Immature natural killer cell (primary cell): ENCODE measurements at regions not wholly inside any gene's neighbourhood (a gene's known extent, or its start where the extent isn't known, plus 50 kb on each side); places are given as distances from the start of the nearest gene placed in this dataset.
A peak's percentile ranks its signal among the peaks of the same experiment; 100 is the strongest.

Experiments used
- DNase-seq, 3 donors: peaks; one replicate each; pipeline ENCODE4 v3.0.0; 2022; ENCODE audit warnings: mixed read lengths in 1 of 3
- H3K27ac Mint-ChIP-seq, 6 donors: one replicate each; pipeline ENCODE4 v1.8.0; 2020; ENCODE audit warnings: mixed read lengths in 6 of 6, mild to moderate bottlenecking in 5 of 6, inconsistent platforms in 4 of 6, moderate library complexity in 3 of 6
- H3K27me3 Mint-ChIP-seq, 3 donors: one replicate each; pipeline ENCODE4 v1.8.0; 2020 to 2021; ENCODE audit warnings: low read depth in 3 of 3, mild to moderate bottlenecking in 3 of 3, mixed read lengths in 3 of 3, moderate library complexity in 3 of 3, inconsistent platforms in 1 of 3
- H3K36me3 Mint-ChIP-seq, 3 donors: one replicate each; pipeline ENCODE4 v1.8.0; 2020; ENCODE audit warnings: mixed read lengths in 3 of 3, inconsistent platforms in 2 of 3, mild to moderate bottlenecking in 2 of 3
- H3K4me1 Mint-ChIP-seq, 2 donors: one replicate each; pipeline ENCODE4 v1.8.0; 2020; ENCODE audit warnings: inconsistent platforms in 2 of 2, mild to moderate bottlenecking in 2 of 2, mixed read lengths in 2 of 2, moderate library complexity in 1 of 2
- H3K4me3 Mint-ChIP-seq, 5 donors: one replicate each; pipeline ENCODE4 v1.8.0; 2020; ENCODE audit warnings: mild to moderate bottlenecking in 5 of 5, mixed read lengths in 5 of 5, inconsistent platforms in 3 of 5, moderate library complexity in 3 of 5
- H3K9me3 Mint-ChIP-seq, 6 donors: one replicate each; pipeline ENCODE4 v1.8.0; 2020; ENCODE audit warnings: mild to moderate bottlenecking in 6 of 6, mixed read lengths in 6 of 6, inconsistent platforms in 4 of 6, moderate library complexity in 3 of 6

GRCh38 chr6:45724511-45724910 lies 291.1 kb downstream of the CLIC5 start:
- Mint-ChIP-seq H3K4me3 (no peak overlapping the region), H3K27ac (peak overlapping the region in 1 of 6 donors; percentile 2), H3K4me1 (no peaks in the 10 kb centered on the region), H3K36me3 (no peaks in the 10 kb centered on the region), H3K27me3 (peaks cover 0 to 5% (median 0%) of the 10 kb centered on the region in 3 donors), H3K9me3 (peaks cover 0 to 5% (median 0%) of the 10 kb centered on the region in 6 donors)
- no peak for DNase-seq

GRCh38 chr6:45724027-45724426 lies 291.6 kb downstream of the CLIC5 start:
- no peak for DNase-seq
- peaks cover 0 to 5% (median 0%) of the 10 kb centered on the region in 3 donors for H3K27me3 Mint-ChIP-seq
- H3K27ac Mint-ChIP-seq, result peak overlapping the region in 1 of 6 donors; percentile 2
- H3K36me3 Mint-ChIP-seq, result no peaks in the 10 kb centered on the region
- H3K9me3 Mint-ChIP-seq, result peaks cover 0 to 5% (median 0%) of the 10 kb centered on the region in 6 donors
- no peaks in the 10 kb centered on the region for H3K4me1 Mint-ChIP-seq
- H3K4me3 Mint-ChIP-seq, result no peak overlapping the region

GRCh38 chr6:45722876-45723275 lies 292.8 kb downstream of the CLIC5 start:
- H3K27me3 Mint-ChIP-seq, result peaks cover 0 to 6% (median 0%) of the 10 kb centered on the region in 3 donors
- H3K36me3 Mint-ChIP-seq, result no peaks in the 10 kb centered on the region
- no peaks in the 10 kb centered on the region for H3K4me1 Mint-ChIP-seq
- H3K27ac Mint-ChIP-seq, result no peak overlapping the region
- peaks cover 0 to 5% (median 0%) of the 10 kb centered on the region in 6 donors for H3K9me3 Mint-ChIP-seq
- H3K4me3 Mint-ChIP-seq, result no peak overlapping the region
- no peak for DNase-seq

- Mint-ChIP-seq H3K27ac (no peak overlapping the region), H3K27me3 (peaks cover 0 to 7% (median 0%) of the 10 kb centered on the region in 3 donors), H3K9me3 (peaks cover 0 to 5% (median 0%) of the 10 kb centered on the region in 6 donors), H3K4me3 (no peak overlapping the region), H3K36me3 (no peaks in the 10 kb centered on the region), H3K4me1 (no peaks in the 10 kb centered on the region)
- DNase-seq, result no peak
Measured at GRCh38 chr6:45721665-45722064, 294.0 kb downstream of the CLIC5 start.

- Mint-ChIP-seq H3K4me1 (peaks cover 0 to 12% of the 10 kb centered on the region in 2 donors), H3K27ac (no peak overlapping the region), H3K9me3 (peaks cover 0 to 5% (median 0%) of the 10 kb centered on the region in 6 donors), H3K4me3 (no peak overlapping the region), H3K27me3 (peaks cover 0 to 7% (median 3%) of the 10 kb centered on the region in 3 donors), H3K36me3 (no peaks in the 10 kb centered on the region)
- no peak for DNase-seq
Measured at GRCh38 chr6:45718871-45719270, 296.8 kb downstream of the CLIC5 start.

- DNase-seq, result no peak
- Mint-ChIP-seq H3K4me1 (peaks cover 0 to 14% of the 10 kb centered on the region in 2 donors), H3K4me3 (no peak overlapping the region), H3K9me3 (peaks cover 0 to 4% (median 0%) of the 10 kb centered on the region in 6 donors), H3K27me3 (peaks cover 0 to 7% (median 3%) of the 10 kb centered on the region in 3 donors), H3K27ac (no peak overlapping the region), H3K36me3 (no peaks in the 10 kb centered on the region)
Measured at GRCh38 chr6:45718131-45718530, 297.5 kb downstream of the CLIC5 start.

- Mint-ChIP-seq H3K27ac (no peak overlapping the region), H3K4me1 (peaks cover 0 to 14% of the 10 kb centered on the region in 2 donors), H3K36me3 (no peaks in the 10 kb centered on the region), H3K9me3 (peaks cover 0 to under 1% (median 0%) of the 10 kb centered on the region in 6 donors), H3K27me3 (peaks cover 0 to 7% (median 3%) of the 10 kb centered on the region in 3 donors), H3K4me3 (no peak overlapping the region)
- DNase-seq, result no peak
Measured at GRCh38 chr6:45717715-45718114, 297.9 kb downstream of the CLIC5 start.

GRCh38 chr6:45717027-45717426 lies 298.6 kb downstream of the CLIC5 start:
- Mint-ChIP-seq H3K4me1 (peaks cover 0 to 14% of the 10 kb centered on the region in 2 donors), H3K27ac (no peak overlapping the region), H3K9me3 (no peaks in the 10 kb centered on the region), H3K36me3 (no peaks in the 10 kb centered on the region), H3K27me3 (peaks cover 0 to 7% (median 3%) of the 10 kb centered on the region in 3 donors), H3K4me3 (no peak overlapping the region)
- DNase-seq, result no peak

GRCh38 chr6:45715508-45715803 lies 300.2 kb downstream of the CLIC5 start:
- H3K4me1 Mint-ChIP-seq, result peaks cover 0 to 14% of the 10 kb centered on the region in 2 donors
- peaks cover 3 to 5% (median 3%) of the 10 kb centered on the region in 3 donors for H3K27me3 Mint-ChIP-seq
- no peaks in the 10 kb centered on the region for H3K36me3 Mint-ChIP-seq
- H3K9me3 Mint-ChIP-seq, result no peaks in the 10 kb centered on the region
- H3K27ac Mint-ChIP-seq, result no peak overlapping the region
- H3K4me3 Mint-ChIP-seq, result no peak overlapping the region
- no peak for DNase-seq

GRCh38 chr6:45714741-45715507 lies 300.7 kb downstream of the CLIC5 start:
- H3K36me3 Mint-ChIP-seq, result no peaks in the 10 kb centered on the region
- no peak overlapping the region for H3K27ac Mint-ChIP-seq
- peaks cover 3 to 5% (median 3%) of the 10 kb centered on the region in 3 donors for H3K27me3 Mint-ChIP-seq
- DNase-seq, result peak; percentile 32 to 51 (median 48)
- peaks cover 0 to 14% of the 10 kb centered on the region in 2 donors for H3K4me1 Mint-ChIP-seq
- H3K4me3 Mint-ChIP-seq, result no peak overlapping the region
- no peaks in the 10 kb centered on the region for H3K9me3 Mint-ChIP-seq

GRCh38 chr6:45714006-45714730 lies 301.5 kb downstream of the CLIC5 start:
- no peak overlapping the region for H3K27ac Mint-ChIP-seq

More at GRCh38 chr6:45714006-45714730, 301.5 kb downstream of the CLIC5 start:
- Mint-ChIP-seq H3K4me3 (no peak overlapping the region), H3K36me3 (no peaks in the 10 kb centered on the region), H3K27me3 (peaks cover 3 to 5% (median 3%) of the 10 kb centered on the region in 3 donors), H3K4me1 (peaks cover 0 to 14% of the 10 kb centered on the region in 2 donors), H3K9me3 (no peaks in the 10 kb centered on the region)
- no peak for DNase-seq
